Stimulated activated CD4-positive, alpha-beta T cell treated with anti-CD3 and anti-CD28 coated beads, Interleukin-1b, Interleukin-23, amount 100 ng/mL, for 24 hours (primary cell): ENCODE measurements at regions not wholly inside any gene's neighbourhood (a gene's known extent, or its start where the extent isn't known, plus 50 kb on each side); places are given as distances from the start of the nearest gene placed in this dataset.
"Not testable (repeated sequence)": the region's sequence is repeated elsewhere in the genome, so short reads cannot be mapped to it uniquely, and the experiment has no call there.

Experiments used
- DNase-seq, 4 experiments: peaks; one replicate each; pipeline ENCODE4 v3.0.0-alpha.2; 2020; ENCODE audit warnings: low read depth in 4 of 4, low spot score in 1 of 4

DNA sequence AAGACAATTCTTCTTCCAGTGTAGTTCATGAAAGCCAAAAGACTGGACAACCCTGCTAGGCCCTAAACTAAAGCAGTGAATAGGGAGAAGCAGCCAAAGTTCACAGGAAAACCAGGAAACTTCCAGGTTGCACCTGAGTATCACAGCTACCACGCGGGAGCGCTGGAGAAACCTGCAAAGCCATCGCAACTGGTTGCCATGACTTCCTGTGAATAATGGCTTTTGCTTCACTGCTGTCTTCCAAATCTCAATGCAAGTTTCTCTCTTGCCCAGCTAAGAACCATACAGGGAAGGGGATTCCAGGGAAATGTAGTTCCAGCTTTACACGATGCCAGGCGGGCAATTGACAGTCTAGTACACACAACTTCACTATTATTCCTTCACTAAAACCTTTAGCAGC lies 114.1 kb downstream of the GXYLT1 start:
- no peak for DNase-seq

DNA sequence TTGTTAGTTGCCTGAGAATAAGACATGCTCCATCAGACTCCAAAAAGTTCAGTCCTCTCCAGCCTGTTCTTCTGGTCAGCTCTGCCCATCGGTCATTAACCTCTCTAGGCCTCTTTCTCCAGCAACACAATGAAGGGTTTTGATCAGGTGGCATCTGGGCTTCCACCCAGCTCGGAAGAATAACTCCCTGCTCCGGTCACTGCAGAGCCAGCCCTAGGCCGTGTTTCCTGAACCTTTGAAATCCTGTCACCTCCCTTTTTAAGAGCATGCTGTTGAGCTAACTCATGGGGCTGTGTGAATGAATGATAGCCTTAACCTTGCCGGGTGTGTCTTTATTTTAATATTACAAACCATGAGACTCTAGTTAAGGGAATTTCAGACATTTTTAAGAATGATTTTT lies 117.1 kb downstream of the GXYLT1 start:
- no peak for DNase-seq

DNA sequence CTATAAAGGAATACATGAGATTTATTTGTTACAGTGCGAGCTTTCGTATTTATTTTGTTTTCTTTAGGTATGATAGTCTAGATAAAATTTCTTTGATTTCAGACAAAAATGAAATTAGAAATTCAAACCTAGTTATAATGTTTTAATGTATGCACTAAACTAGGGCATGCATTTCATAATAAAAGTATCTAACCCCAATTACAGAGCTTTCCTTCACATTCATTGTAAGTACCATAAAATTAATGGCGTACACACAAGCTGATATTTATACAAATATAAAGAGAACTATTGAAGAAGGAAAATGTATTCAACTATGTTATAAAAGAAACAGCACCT lies 120.2 kb downstream of the GXYLT1 start:
- no peak for DNase-seq

DNA sequence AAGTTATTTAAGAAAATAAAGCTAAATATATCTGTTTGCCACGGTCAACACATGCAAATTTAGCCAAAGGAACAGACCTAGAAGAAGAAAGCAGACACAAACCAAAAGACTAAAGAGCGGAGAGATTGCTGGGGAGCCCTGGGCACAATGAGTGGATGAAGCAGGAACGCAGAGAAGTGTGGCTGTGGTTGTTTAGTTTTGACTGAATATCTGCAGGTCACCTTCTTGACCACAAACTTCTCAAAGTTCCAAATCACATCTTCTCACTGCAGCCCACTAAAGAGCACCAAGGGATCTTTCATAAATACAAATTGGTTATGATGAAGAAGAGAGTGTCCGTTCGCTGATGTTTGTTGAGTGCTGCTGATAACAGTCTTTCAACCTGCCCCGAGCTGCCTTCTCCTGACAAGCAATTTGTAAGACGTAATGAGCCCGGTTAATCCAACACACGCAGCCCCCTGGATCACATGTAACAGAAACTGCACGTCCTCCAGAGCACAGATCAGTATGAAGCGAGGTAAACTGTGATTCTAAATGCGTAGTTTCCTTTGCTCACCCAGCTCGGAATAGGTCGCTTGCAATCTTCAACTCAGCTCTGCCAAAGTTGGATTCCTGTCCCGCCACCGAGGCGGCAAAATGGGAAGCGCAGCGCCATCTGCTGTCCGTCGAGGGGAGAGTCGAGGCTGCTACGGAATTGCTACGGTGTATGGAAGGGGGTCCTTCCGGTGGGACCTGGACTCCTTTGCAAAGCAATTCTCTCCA lies 120.8 kb downstream of the GXYLT1 start:
- peak; percentile 50 to 65 (median 56) for DNase-seq

DNA sequence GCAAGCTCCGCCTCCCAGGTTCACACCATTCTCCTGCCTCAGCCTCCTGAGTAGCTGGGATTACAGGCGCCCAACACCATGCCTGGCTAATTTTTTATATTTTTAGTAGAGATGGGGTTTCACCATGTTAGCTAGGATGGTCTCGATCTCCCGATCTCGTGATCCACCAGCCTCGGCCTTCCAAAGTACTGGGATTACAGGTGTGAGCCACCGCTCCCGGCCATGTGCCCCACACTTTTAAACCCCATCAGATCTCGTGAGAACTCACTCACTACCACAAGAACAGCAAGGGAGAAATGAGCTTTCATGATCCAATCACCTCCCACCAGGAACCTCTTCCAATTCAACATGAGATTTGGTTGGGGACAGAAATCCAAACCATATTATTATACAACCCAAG lies 122.7 kb downstream of the GXYLT1 start:
- DNase-seq: not testable (repeated sequence)

DNA sequence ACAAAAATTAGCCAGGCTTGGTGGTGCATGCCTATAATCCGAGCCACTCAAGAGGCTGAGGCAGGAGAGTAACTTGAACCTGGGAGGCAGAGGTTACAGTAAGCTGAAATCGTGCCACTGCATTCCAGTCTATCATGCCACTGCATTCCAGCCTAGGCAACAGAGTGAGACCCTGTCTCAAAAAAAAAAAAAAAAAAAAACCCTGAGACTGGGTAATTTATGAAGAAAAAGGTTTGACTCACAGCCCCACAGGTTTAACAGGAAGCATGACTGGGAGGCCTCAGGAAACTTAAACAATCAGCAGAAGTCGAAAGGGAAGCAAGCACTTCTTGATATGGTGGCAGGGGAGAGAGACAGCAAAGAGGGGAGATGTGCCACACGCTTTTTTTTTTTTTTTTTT lies 123.2 kb downstream of the GXYLT1 start:
- DNase-seq: no peak

DNA sequence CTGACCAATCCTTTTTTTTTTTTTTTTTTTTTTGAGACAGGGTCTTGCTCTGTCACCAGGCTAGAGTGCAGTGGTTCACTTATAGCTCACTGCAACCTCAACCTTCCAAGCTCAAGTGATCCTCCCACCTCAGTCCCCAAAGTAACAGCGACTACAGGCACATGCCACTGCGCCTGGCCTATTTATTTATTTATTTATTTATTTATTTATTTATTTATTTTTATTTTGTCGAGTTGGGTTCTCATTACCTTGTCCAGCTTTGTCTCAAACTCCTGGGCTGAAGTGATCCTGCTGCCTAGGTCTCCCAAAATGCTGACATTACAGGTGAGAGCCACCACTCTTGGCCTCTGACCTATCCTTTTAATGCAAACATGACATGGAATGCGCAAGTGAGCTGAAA lies 124.4 kb downstream of the GXYLT1 start:
- no peak for DNase-seq

DNA sequence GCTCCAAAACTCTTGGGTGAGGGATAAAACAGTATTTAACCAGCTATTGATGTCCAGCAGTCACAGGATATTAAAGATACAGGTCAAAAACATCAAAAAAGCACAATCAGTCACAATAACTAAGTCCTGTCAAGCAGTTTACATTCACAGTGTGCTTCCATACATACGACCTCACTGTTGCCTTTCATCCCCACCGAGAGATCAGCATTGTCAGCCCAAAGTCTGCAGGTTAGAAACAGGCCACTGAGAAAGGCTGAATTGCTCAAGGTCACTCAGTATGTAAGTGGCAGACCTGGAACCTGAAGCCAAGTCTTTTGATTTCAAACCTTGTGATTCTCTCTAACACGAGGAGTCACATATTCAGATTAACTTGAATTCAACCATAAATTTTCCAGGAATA lies 124.9 kb downstream of the GXYLT1 start:
- no peak for DNase-seq

DNA sequence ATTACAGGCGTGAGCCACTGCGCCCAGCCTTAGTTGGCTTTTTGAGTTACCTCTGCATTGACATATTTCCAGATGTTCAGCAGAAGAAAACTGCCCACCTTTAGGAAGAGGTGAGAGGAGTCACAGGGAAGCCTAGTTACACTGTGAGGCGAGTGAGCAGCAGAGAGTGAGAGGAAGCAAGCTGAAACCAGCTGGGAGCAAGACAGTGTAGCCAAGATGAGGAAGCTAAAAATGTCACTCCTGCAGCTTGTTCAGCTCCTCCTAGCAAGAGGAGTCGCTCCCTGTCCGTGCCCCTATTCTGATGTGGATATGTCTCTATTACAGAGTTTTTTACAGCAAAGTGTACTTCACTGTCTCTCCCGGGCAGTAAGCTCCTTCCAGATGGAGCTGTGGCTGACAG lies 127.6 kb downstream of the GXYLT1 start:
- DNase-seq: no peak

DNA sequence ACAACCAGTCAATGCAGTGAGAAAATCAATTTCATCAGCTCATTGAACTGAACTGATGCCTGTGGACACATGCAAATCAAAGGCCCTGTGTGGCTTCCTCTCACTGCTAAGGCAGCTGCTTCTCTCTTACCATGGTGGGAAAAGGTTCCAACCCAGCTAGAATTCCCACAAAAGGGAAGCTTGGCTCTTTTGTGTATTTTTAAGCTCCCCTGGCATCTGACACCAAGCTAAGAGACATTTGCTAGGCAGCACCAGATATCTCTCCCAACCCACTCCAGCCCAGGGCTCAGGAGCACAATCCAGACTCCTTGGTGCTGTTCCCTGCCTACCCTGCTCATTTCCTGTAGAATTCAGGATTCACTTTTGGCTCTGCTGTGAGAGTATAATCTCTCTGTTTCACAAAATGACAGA lies 129.6 kb downstream of the GXYLT1 start:
- DNase-seq: no peak

DNA sequence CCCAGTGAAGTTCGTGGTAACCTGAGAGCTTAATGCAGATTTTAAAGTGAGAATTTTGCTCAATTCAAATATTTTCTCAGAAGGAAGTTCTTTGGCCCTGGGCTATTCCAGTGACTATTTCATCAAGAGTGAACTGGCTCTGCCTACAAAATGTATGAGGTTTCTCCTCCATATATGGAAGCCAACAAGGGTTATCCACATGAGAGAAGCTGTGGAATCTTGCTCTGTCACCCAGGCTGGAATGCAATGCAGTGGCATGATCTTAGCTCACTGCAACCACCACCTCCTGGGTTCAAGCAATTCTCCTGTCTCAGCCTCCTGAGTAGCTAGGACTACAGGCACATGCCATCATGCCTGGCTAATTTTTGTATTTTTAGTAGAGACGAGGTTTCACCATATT lies 132.2 kb downstream of the GXYLT1 start:
- not testable (repeated sequence) for DNase-seq

DNA sequence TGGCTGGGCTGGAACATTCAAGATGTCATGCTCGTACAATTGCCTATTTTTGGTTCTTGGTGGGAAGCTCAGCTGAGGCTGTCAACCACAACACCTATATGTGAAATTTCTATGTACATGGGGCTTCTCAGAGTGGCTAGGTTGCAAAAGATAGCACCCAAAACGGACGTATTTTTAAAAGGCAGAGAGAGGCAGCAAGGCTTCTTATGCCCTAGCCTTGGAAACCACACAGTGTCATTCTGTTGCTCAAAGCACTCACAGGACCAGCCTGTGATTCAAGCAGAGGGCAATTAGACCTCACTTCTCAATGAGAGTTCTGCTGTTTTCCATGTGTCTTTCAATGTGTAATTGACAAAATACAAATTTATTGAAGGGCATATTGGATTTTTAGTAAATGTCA lies 134.0 kb downstream of the GXYLT1 start:
- DNase-seq: no peak

DNA sequence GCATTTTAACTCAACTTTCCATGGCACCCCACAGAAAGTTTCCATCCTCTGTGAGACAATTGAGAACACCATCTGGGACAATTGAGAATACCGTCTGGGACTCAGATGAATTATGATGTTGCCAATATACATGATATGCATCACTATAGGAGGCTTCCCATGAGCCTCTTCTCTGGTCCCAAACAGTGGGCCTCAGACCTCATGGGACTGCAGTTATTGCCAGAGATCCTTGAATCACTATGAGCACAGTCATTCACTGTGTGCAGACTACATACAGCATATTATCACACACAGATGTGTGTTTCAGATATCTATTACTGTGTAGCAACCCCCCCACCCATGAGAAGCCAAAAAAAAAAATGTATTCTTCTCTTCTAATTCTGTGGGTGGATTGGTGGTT lies 134.4 kb downstream of the GXYLT1 start:
- DNase-seq: no peak

DNA sequence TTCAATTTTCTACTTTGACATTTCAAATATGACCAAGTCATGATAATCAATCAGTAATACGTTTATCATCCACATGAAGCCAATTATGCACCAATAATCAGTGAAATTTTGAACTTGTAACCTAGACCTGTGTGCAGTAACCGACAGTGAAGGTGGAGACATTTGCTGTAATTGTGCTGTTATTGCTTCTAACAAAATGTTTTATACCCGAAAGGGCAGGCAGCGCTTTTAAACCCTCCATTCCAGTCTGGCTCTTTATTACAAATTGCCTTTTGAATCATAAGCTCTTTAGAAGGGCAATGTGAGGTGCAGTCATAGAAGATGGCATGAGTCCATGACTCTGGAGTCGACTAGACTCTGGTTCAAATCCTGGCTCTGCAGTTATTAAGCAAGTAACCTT lies 135.7 kb downstream of the GXYLT1 start:
- no peak for DNase-seq

DNA sequence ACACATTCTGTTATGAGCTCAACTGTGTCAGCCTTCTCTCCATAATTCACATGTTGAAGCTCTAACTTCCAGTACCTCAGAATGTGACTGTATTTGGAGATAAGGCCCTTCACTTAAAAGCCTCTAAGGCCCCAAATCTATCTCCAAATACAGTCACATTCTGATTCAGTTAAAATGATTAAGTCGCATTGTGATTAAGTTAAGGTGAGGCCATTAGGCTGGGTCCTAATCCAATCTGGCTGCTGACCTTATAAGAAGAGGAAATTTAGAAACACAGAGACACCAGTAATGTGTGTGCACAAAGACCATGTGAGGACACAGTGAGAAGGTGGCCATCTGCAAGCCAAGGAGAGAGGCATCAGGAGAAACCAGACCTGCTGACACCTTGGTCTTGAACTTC lies 141.6 kb downstream of the GXYLT1 start:
- no peak for DNase-seq

DNA sequence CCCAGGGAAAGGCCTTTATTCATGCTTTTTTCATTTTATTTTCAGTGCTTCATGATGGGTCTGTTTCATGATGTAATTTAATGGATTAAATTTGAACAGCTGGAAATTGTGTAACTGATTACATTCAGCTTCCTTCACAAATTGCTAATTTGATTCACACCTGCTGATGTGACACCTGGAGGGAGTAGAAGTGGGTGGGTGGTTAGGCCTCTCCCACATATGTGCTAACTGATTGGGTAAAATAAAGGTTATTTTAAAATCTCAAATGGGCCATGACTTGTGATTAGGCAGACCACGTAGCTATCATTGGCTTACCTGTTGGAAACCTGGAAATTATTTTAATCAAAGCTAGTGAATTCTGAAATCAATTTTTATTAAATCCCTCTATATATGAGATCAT lies 142.1 kb downstream of the GXYLT1 start:
- no peak for DNase-seq

DNA sequence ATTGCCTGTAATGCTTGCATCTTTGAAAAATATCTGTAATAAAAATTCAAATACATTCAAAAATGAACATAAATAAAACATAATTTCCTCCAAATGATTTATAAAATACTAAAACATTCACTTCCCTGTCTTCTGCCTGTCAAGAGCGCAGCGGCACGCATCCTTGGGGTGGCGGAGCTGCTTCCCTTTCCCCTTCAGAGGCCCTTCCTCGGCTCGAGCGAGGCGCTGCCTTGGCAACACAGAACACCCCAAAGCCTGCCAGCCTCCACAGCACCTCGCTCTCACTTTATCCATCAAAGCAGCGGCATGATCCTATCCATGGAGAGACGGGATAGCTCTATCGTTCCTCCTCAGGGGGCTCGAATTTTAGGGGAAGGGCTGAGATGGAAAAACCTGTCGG lies 146.2 kb downstream of the GXYLT1 start:
- no peak for DNase-seq

DNA sequence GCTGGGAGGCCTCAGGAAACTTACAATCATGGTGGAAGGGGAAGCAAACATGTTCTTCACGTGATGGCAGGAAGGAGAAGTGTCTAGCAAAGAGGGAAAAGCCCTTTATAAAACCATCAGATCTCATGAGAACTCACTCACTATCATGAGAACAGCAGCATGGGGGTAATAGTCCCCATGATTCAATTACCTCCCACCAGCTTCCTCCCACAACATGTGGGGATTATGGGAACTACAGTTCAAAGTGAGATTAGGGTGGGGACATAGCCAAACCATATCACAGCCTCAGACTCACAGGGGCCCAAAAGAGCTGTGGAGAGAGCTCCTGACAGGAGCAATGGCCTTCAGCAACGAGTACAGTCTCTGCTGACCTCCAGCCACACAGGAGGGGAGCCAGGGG lies 151.4 kb downstream of the GXYLT1 start:
- no peak for DNase-seq

DNA sequence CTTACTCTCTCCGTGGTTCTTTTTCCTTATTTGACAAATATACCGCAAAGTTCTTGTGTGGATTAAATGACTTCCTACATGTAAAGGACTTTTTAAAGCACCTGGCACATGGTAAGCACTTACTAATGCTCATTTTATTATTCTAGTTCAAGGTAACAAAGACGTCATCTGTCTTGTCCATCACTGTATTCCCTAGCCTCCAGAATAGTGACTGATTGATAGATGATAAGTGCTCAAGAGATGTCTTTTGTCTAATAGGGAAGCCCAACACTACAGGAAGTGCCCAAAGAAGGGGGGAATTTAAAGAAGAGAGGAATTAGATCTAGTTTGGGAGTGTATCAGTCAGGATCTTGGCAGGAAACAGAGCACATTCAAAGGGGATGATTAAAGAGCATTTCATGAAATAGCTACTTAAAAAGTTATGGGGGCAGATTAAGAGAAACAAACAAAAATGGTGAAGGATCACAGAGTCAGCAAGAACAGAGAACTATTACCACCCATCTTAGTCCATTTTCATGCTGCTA lies 151.9 kb downstream of the GXYLT1 start:
- no peak for DNase-seq

DNA sequence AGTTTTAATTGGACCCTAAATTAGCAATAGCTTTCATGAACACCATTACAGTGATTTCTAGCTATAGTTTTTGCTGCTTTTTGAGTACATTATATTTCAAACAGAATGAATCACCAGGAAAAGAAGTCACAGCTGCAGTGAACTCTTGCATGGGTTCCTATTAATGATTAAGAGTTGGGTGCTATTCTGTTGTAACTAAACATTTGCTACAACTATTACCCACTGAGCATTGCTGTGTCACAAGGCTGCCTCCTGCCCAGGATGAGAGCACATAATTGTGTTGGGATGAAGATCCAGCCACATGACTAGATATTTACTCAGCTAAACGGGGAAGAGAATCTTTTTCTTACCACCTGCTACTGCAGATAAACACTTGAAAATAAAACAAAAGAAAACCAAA lies 152.7 kb downstream of the GXYLT1 start:
- DNase-seq: no peak

DNA sequence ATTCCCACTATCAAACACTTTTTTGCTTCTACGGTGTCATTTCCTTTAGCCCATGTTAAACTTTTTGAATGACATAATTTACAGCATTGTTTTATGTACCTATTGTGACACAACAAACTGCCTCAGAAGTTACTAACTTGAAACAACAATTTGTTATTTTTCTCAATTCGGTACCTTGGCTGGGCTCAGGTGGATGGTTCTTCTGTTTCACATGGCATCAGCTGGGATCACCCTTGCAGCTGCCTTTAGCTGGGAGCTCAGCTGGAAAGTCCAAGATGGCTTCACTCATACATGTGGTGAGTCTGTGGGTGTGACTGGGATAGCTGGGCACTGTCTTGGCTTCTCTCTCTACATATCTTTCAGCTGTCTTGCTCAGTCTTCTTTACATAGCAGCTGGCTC lies 156.0 kb downstream of the GXYLT1 start:
- DNase-seq: no peak

DNA sequence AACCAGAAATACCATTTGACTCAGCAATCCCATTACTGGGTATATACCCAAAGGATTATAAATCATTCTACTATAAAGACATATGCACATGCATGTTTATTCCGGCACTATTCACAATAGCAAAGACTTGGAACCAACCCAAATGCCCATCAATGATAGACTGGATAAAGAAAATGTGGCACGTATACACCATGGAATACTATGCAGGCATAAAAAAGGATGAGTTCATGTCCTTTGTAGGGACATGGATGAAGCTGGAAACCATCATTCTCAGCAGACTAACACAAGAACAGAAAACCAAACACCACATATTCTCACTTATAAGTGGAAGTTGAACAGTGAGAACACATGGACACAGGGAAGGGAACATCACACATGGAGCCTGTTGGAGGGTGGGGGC lies 158.2 kb downstream of the GXYLT1 start:
- DNase-seq: not testable (repeated sequence)

DNA sequence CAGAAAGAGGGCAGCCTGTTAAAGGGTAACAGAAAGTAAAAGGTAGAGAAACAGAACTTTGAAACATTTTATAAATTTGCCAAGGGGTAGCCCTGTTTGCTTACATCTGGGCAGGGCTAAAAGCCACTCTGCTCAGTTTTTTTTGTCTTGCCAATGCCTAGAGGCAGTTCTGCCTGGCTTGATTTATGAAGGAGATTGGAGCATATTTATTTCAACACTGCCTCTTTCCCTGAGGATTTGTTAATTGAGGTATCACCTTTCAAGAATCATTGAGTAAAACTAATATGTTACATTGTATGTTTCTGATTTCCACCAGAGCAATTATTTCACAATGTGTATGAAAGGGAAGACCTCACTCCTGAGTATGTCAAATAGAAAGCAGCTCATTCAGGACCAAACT lies 160.8 kb downstream of the GXYLT1 start:
- DNase-seq: no peak
